GM12878 (cell line): ENCODE measurements at regions not wholly inside any gene's neighbourhood (a gene's known extent, or its start where the extent isn't known, plus 50 kb on each side); places are given as distances from the start of the nearest gene placed in this dataset.

Source experiments
- CREM ChIP-seq: IDR thresholded peaks from 2 replicates; pipeline ENCODE4 v1.6.1; 2014; ENCODE audit warnings: antibody characterized with exemption, low read depth
- JUND ChIP-seq: IDR thresholded peaks from 2 replicates; pipeline ENCODE4 v1.6.1; 2012; ENCODE audit warnings: low read depth, mild to moderate bottlenecking, low read length, improper control_type of control experiment, moderate library complexity
- POLR2AphosphoS5 ChIP-seq: IDR thresholded peaks from 2 replicates; pipeline ENCODE4 v1.6.1; 2011; ENCODE audit warnings: mild to moderate bottlenecking, low read length, inconsistent platforms
- SIN3A ChIP-seq: IDR thresholded peaks from 2 replicates; pipeline ENCODE4 v1.6.1; 2012; ENCODE audit warnings: low read depth, low read length, improper control_type of control experiment
- TF ChIP-seq, protein P1 (sequence below): fragments of 450-650 bp; IDR thresholded peaks from 2 replicates; pipeline ENCODE4 v1.6.1; 2014; ENCODE audit warnings: mild to moderate bottlenecking
- TF ChIP-seq, protein P2 (sequence below): IDR thresholded peaks from 2 replicates; pipeline ENCODE4 v1.6.1; 2012; ENCODE audit warnings: low read depth, low read length, improper control_type of control experiment
- TF ChIP-seq, protein P3 (sequence below), 3 experiments: IDR thresholded peaks in 2 of 3; conservative IDR thresholded peaks in 1 of 3; 2 replicates each; pipeline ENCODE4 v1.5.1; 2011; ENCODE audit warnings: low read depth in 3 of 3, low read length in 3 of 3, mild to moderate bottlenecking in 3 of 3, control low read depth in 2 of 3, moderate library complexity in 2 of 3, inconsistent platforms in 1 of 3, mixed read lengths in 1 of 3; ENCODE audit not compliant: control insufficient read depth in 2 of 3, insufficient read depth in 1 of 3; ENCODE audit errors: extremely low read depth in 1 of 3

DNA sequence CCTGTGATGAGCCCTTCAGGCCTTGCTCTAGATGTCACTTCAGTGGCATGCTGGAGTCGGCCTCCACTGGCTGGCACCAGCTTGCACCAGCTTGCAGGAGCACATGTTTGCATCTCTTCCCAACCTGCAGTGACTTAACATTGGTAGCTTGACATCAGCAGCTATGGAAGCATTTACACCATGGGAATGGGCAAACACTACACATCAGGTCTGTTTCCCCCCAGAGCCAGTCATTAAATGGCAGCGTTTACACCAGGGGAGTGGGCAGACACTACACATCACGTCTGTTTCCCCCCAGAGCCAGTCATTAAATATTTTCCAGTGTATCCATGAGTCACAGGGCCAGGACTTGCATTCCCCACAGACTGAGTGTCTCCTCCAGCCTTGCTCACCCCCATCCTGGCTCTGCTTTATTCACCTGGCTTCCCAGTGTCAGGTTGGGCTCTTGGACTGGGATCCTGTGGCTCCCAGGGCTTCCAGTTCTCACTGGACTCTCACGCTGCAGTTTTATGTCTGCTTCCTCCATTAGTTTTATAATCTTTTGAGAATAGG lies 51.6 kb upstream of the VRK1 start:
- TF ChIP-seq SIN3A = no peak
- TF ChIP-seq, protein P1, sequence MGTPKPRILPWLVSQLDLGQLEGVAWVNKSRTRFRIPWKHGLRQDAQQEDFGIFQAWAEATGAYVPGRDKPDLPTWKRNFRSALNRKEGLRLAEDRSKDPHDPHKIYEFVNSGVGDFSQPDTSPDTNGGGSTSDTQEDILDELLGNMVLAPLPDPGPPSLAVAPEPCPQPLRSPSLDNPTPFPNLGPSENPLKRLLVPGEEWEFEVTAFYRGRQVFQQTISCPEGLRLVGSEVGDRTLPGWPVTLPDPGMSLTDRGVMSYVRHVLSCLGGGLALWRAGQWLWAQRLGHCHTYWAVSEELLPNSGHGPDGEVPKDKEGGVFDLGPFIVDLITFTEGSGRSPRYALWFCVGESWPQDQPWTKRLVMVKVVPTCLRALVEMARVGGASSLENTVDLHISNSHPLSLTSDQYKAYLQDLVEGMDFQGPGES = no peak
- TF ChIP-seq POLR2AphosphoS5 = no peak
- TF ChIP-seq, protein P2, sequence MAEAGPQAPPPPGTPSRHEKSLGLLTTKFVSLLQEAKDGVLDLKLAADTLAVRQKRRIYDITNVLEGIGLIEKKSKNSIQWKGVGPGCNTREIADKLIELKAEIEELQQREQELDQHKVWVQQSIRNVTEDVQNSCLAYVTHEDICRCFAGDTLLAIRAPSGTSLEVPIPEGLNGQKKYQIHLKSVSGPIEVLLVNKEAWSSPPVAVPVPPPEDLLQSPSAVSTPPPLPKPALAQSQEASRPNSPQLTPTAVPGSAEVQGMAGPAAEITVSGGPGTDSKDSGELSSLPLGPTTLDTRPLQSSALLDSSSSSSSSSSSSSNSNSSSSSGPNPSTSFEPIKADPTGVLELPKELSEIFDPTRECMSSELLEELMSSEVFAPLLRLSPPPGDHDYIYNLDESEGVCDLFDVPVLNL = no peak
- TF ChIP-seq JUND = no peak
- TF ChIP-seq, protein P3, sequence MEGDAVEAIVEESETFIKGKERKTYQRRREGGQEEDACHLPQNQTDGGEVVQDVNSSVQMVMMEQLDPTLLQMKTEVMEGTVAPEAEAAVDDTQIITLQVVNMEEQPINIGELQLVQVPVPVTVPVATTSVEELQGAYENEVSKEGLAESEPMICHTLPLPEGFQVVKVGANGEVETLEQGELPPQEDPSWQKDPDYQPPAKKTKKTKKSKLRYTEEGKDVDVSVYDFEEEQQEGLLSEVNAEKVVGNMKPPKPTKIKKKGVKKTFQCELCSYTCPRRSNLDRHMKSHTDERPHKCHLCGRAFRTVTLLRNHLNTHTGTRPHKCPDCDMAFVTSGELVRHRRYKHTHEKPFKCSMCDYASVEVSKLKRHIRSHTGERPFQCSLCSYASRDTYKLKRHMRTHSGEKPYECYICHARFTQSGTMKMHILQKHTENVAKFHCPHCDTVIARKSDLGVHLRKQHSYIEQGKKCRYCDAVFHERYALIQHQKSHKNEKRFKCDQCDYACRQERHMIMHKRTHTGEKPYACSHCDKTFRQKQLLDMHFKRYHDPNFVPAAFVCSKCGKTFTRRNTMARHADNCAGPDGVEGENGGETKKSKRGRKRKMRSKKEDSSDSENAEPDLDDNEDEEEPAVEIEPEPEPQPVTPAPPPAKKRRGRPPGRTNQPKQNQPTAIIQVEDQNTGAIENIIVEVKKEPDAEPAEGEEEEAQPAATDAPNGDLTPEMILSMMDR (IDR thresholded peaks at IDR 0.05 in 2 of 3, conservative IDR thresholded peaks at IDR 0.05 in 1 of 3; ENCODE audit: control insufficient read depth in 2 of 3, extremely low read depth in 1 of 3, insufficient read depth in 1 of 3, low read depth in 3 of 3, low read length in 3 of 3) = no peak
- TF ChIP-seq CREM = no peak
